ENCODE measurements at regions not wholly inside any gene's neighbourhood (a gene's known extent, or its start where the extent isn't known, plus 50 kb on each side); places are given as distances from the start of the nearest gene placed in this dataset.

DNA sequence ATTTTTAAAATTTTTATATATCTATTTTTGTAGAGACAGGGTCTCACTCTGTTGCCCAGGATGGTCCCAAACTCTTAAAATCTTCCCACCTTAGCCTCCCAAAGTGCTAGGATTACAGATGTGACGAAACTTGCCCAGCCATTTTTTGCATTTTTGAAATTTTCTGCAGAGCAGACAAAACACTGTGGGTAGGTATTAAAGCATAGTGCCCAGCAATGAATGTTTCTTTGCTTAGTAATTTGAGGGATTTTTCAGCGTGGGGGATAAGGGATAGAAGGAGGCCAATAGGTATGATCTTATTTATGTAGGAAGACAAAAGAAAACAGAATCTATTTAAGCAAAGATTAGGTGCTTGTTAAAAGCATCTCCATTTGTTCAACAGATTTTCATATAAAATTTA lies 446.8 kb upstream of the DPH6 start:
- TF ChIP-seq, protein P1, sequence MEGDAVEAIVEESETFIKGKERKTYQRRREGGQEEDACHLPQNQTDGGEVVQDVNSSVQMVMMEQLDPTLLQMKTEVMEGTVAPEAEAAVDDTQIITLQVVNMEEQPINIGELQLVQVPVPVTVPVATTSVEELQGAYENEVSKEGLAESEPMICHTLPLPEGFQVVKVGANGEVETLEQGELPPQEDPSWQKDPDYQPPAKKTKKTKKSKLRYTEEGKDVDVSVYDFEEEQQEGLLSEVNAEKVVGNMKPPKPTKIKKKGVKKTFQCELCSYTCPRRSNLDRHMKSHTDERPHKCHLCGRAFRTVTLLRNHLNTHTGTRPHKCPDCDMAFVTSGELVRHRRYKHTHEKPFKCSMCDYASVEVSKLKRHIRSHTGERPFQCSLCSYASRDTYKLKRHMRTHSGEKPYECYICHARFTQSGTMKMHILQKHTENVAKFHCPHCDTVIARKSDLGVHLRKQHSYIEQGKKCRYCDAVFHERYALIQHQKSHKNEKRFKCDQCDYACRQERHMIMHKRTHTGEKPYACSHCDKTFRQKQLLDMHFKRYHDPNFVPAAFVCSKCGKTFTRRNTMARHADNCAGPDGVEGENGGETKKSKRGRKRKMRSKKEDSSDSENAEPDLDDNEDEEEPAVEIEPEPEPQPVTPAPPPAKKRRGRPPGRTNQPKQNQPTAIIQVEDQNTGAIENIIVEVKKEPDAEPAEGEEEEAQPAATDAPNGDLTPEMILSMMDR (conservative IDR thresholded peaks at IDR 0.05; ENCODE audit: low read depth, low read length): no peak
- TF ChIP-seq, protein P2, sequence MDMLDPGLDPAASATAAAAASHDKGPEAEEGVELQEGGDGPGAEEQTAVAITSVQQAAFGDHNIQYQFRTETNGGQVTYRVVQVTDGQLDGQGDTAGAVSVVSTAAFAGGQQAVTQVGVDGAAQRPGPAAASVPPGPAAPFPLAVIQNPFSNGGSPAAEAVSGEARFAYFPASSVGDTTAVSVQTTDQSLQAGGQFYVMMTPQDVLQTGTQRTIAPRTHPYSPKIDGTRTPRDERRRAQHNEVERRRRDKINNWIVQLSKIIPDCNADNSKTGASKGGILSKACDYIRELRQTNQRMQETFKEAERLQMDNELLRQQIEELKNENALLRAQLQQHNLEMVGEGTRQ (IDR thresholded peaks at IDR 0.05; ENCODE audit: low read depth, low read length): no peak
- no peak for TF ChIP-seq POLR2A (IDR thresholded peaks at IDR 0.05; ENCODE audit: low read depth, low read length)
- TF ChIP-seq RFX5 (IDR thresholded peaks at IDR 0.05; ENCODE audit: low read depth, low read length): no peak
- no peak for TF ChIP-seq CHD1 (IDR thresholded peaks at IDR 0.05; ENCODE audit: low read depth, low read length)
- TF ChIP-seq RAD21 (IDR thresholded peaks at IDR 0.05; ENCODE audit: low read length): no peak
- TF ChIP-seq BHLHE40 (IDR thresholded peaks at IDR 0.05; ENCODE audit: low read depth, low read length): no peak
- no peak for TF ChIP-seq MXI1 (IDR thresholded peaks at IDR 0.05; ENCODE audit: borderline replicate concordance, low read depth, low read length)
- TF ChIP-seq SMC3 (IDR thresholded peaks at IDR 0.05; ENCODE audit: low read depth, low read length): no peak

All from IMR-90 (cell line).